Fibroblast of peridontal ligament (primary cell): ENCODE measurements at regions not wholly inside any gene's neighbourhood (a gene's known extent, or its start where the extent isn't known, plus 50 kb on each side); places are given as distances from the start of the nearest gene placed in this dataset.

Experiments
- DNase-seq: peaks from one replicate; pipeline ENCODE4 v3.0.0-alpha.2; 2010; ENCODE audit errors: extremely low read depth

- no peak for DNase-seq
Measured at GRCh38 chr10:78391585-78391984, 357.9 kb downstream of the RPS24 start.

GRCh38 chr10:78392197-78392596 is 358.5 kb downstream of the RPS24 start:
- no peak for DNase-seq

GRCh38 chr10:78393094-78393493 is 359.4 kb downstream of the RPS24 start:
- DNase-seq = no peak

GRCh38 chr10:78394047-78394446 is 360.4 kb downstream of the RPS24 start:
- DNase-seq = no peak

- DNase-seq = no peak
Measured at GRCh38 chr10:78395162-78395561, 361.5 kb downstream of the RPS24 start.

GRCh38 chr10:78396754-78397153 is 363.1 kb downstream of the RPS24 start:
- DNase-seq = no peak

- no peak for DNase-seq
Measured at GRCh38 chr10:78397786-78398185, 364.1 kb downstream of the RPS24 start.

- no peak for DNase-seq
Measured at GRCh38 chr10:78398382-78398781, 364.7 kb downstream of the RPS24 start.

- no peak for DNase-seq
Measured at GRCh38 chr10:78401624-78402367, 368.1 kb downstream of the RPS24 start.

GRCh38 chr10:78402591-78402990 is 368.9 kb downstream of the RPS24 start:
- no peak for DNase-seq

GRCh38 chr10:78403781-78404180 is 370.1 kb downstream of the RPS24 start:
- DNase-seq = no peak

GRCh38 chr10:78404296-78404695 is 370.6 kb downstream of the RPS24 start:
- no peak for DNase-seq

GRCh38 chr10:78405231-78405630 is 371.6 kb downstream of the RPS24 start:
- DNase-seq = no peak

GRCh38 chr10:78405736-78406135 is 372.1 kb downstream of the RPS24 start:
- DNase-seq = no peak

- no peak for DNase-seq
Measured at GRCh38 chr10:78406648-78407008, 373.0 kb downstream of the RPS24 start.

GRCh38 chr10:78407009-78407711 is 373.5 kb downstream of the RPS24 start:
- DNase-seq = peak; percentile 88

GRCh38 chr10:78407966-78408365 is 374.3 kb downstream of the RPS24 start:
- DNase-seq = no peak

GRCh38 chr10:78408671-78409472 is 375.2 kb downstream of the RPS24 start:
- no peak for DNase-seq

- DNase-seq = no peak
Measured at GRCh38 chr10:78410046-78410965, 376.6 kb downstream of the RPS24 start.

GRCh38 chr10:78411716-78412115 is 378.1 kb downstream of the RPS24 start:
- DNase-seq = no peak

- no peak for DNase-seq
Measured at GRCh38 chr10:78412605-78413004, 378.9 kb downstream of the RPS24 start.
